ENCODE measurements at regions not wholly inside any gene's neighbourhood (a gene's known extent, or its start where the extent isn't known, plus 50 kb on each side); places are given as distances from the start of the nearest gene placed in this dataset.

DNA sequence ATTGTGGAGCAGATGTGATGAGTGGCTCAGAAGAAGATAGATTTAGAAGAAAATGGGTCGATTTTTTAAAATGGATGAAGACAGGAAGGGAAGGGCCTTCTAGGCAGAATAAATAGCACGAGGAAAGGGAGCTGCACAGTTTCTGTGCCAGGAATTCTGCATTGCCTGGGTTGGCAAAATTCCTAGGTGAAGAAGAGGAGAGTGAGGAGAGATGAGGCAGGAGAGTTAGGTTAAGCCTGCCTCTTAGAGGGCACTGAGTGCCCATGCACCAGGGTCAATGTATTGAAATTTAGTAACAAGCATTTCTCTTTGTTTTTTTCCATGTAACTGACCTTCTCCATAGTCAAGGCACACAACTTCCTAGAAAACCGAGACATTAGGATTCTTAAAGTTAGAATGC lies 159.5 kb downstream of the YTHDC2 start:
- TF ChIP-seq, protein P1, sequence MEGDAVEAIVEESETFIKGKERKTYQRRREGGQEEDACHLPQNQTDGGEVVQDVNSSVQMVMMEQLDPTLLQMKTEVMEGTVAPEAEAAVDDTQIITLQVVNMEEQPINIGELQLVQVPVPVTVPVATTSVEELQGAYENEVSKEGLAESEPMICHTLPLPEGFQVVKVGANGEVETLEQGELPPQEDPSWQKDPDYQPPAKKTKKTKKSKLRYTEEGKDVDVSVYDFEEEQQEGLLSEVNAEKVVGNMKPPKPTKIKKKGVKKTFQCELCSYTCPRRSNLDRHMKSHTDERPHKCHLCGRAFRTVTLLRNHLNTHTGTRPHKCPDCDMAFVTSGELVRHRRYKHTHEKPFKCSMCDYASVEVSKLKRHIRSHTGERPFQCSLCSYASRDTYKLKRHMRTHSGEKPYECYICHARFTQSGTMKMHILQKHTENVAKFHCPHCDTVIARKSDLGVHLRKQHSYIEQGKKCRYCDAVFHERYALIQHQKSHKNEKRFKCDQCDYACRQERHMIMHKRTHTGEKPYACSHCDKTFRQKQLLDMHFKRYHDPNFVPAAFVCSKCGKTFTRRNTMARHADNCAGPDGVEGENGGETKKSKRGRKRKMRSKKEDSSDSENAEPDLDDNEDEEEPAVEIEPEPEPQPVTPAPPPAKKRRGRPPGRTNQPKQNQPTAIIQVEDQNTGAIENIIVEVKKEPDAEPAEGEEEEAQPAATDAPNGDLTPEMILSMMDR (IDR thresholded peaks at IDR 0.05; ENCODE audit: low read depth, low read length): no peak
- TF ChIP-seq EZH2phosphoT487 (IDR thresholded peaks at IDR 0.05; ENCODE audit: low read depth): no peak
